HepG2 (cell line): ENCODE measurements at regions not wholly inside any gene's neighbourhood (a gene's known extent, or its start where the extent isn't known, plus 50 kb on each side); places are given as distances from the start of the nearest gene placed in this dataset.

Source experiments
- ATAC-seq: fragments of 200-7000 bp; cut with Tn5 transposase; 3 replicates; pipeline ENCODE4 v1.9.1; 2020; ENCODE audit warnings: mild to moderate bottlenecking, moderate library complexity
- BruUV-seq: library from RNA; stranded (reverse); fragments of 400-500 nt; replicated peaks from 2 replicates; lab custom pipeline; 2021; lab: Mats Ljungman, UMichigan
- CTCF ChIA-PET: fragments of 300-600 bp; formaldehyde crosslinking; extraction: SDS; loops from one replicate; lab custom pipeline; 2021; ENCODE audit warnings: low total read pairs, inconsistent platforms, low intra/inter-chr PET ratio; lab: Yijun Ruan, JAX
- POLR2A ChIA-PET: fragments of 350-600 bp; sonication (Branson Sonifier 250); formaldehyde crosslinking; loops from one replicate; lab custom pipeline; 2020; ENCODE audit warnings: antibody characterized with exemption, inconsistent platforms; lab: Yijun Ruan, JAX
- DNase-seq: peaks from one replicate; pipeline ENCODE4 v3.0.0-alpha.2; 2015; ENCODE audit warnings: low spot score
- FAIRE-seq: peaks from 3 replicates; lab custom pipeline; 2011; peaks lifted over from hg19 to GRCh38; lab: Jason Lieb, UNC
- H2AFZ ChIP-seq: one replicate; pipeline ENCODE4 v1.6.1; 2011; ENCODE audit warnings: low read length, inconsistent platforms
- H3K27ac ChIP-seq: fragments of 300-600 bp; 3 replicates; pipeline ENCODE4 v1.8.0; 2011; ENCODE audit warnings: mixed run types, mild to moderate bottlenecking, mixed read lengths, low read length, inconsistent platforms; ENCODE audit not compliant: insufficient read depth; ENCODE audit errors: extremely low read length
- H3K27me3 ChIP-seq, 2 experiments: fragments of 200-600 bp in 1 of 2; 2 replicates in 1 of 2; 3 replicates in 1 of 2; pipeline versions ENCODE4 v1.6.0 to v1.8.0; 2011; ENCODE audit warnings: low read length in 2 of 2, mild to moderate bottlenecking in 2 of 2, moderate library complexity in 2 of 2, inconsistent platforms in 1 of 2; ENCODE audit not compliant: insufficient read depth in 2 of 2, control insufficient read depth in 1 of 2
- H3K36me3 ChIP-seq, 2 experiments: fragments of 200-600 bp in 1 of 2; replicated peaks in 1 of 2; 2 replicates in 1 of 2; 3 replicates in 1 of 2; pipeline versions ENCODE4 v1.5.1 to v1.8.0; 2011; ENCODE audit warnings: low read length in 2 of 2, inconsistent platforms in 1 of 2; ENCODE audit not compliant: insufficient read depth in 2 of 2, control insufficient read depth in 1 of 2
- H3K4me1 ChIP-seq: 2 replicates; pipeline ENCODE4 v1.5.1; 2012; ENCODE audit warnings: low read length, inconsistent platforms; ENCODE audit not compliant: insufficient read depth
- H3K4me2 ChIP-seq: 2 replicates; pipeline ENCODE4 v1.6.0; 2011; ENCODE audit warnings: low read depth, low read length, inconsistent platforms
- H3K4me3 ChIP-seq, 3 experiments: fragments of 200-600 bp in 1 of 3; sonication (generic), shearing (Covaris generic) in 1 of 3; replicated peaks in 1 of 3; 2 replicates each; pipeline ENCODE4 v1.5.1; 2011 to 2016; ENCODE audit warnings: low read length in 3 of 3, inconsistent platforms in 2 of 3, low read depth in 2 of 3, mild to moderate bottlenecking in 2 of 3, control low read depth in 1 of 3, mixed read lengths in 1 of 3; ENCODE audit not compliant: insufficient read depth in 1 of 3
- H3K79me2 ChIP-seq: one replicate; pipeline ENCODE4 v1.6.1; 2011; ENCODE audit warnings: low read length, inconsistent platforms; ENCODE audit not compliant: insufficient read depth
- H3K9ac ChIP-seq: 2 replicates; pipeline ENCODE4 v1.6.0; 2011; ENCODE audit warnings: mild to moderate bottlenecking, low read depth, low read length, inconsistent platforms; ENCODE audit not compliant: insufficient read depth
- H3K9me3 ChIP-seq: 2 replicates; pipeline ENCODE4 v1.5.1; 2012; ENCODE audit warnings: mild to moderate bottlenecking, low read length
- H4K20me1 ChIP-seq: 2 replicates; pipeline ENCODE4 v1.6.0; 2011; ENCODE audit warnings: inconsistent platforms, mild to moderate bottlenecking, low read length, moderate library complexity; ENCODE audit not compliant: insufficient read depth
- CENPX ChIP-seq: sonication (generic); formaldehyde crosslinking; IDR thresholded peaks from 2 replicates; pipeline ENCODE4 v1.9.0; 2021; ENCODE audit warnings: mild to moderate bottlenecking, missing genetic modification reagents, moderate library complexity
- FIP1L1 ChIP-seq: fragments of 200-400 bp; formaldehyde crosslinking; IDR thresholded peaks from 2 replicates; pipeline ENCODE4 v1.6.1; 2018; ENCODE audit warnings: low read depth, mild to moderate bottlenecking, low read length, moderate library complexity, borderline replicate concordance; ENCODE audit not compliant: insufficient read depth
- FOXO4 ChIP-seq: sonication (generic); formaldehyde crosslinking; conservative IDR thresholded peaks from 2 replicates; pipeline ENCODE4 v1.8.1; 2023; ENCODE audit warnings: missing genetic modification reagents
- PRPF4 ChIP-seq: fragments of 200-400 bp; formaldehyde crosslinking; IDR thresholded peaks from 2 replicates; pipeline ENCODE4 v1.6.1; 2016; ENCODE audit warnings: low read length, low read depth; ENCODE audit not compliant: poor library complexity, severe bottlenecking
- SRY ChIP-seq: sonication (generic); formaldehyde crosslinking; IDR thresholded peaks from 2 replicates; pipeline ENCODE4 v1.8.0; 2022; ENCODE audit warnings: mild to moderate bottlenecking, missing genetic modification reagents
- ZBTB21 ChIP-seq: sonication (generic); formaldehyde crosslinking; IDR thresholded peaks from 2 replicates; pipeline ENCODE4 v1.4.0; 2020; ENCODE audit warnings: missing genetic modification reagents
- ZC3H4 ChIP-seq: sonication (generic); formaldehyde crosslinking; IDR thresholded peaks from 2 replicates; pipeline ENCODE4 v1.4.0; 2020; ENCODE audit warnings: missing genetic modification reagents, borderline replicate concordance
- ZFYVE20 ChIP-seq: sonication (generic); formaldehyde crosslinking; IDR thresholded peaks from 2 replicates; pipeline ENCODE4 v1.8.0; 2023; ENCODE audit warnings: low read depth, mild to moderate bottlenecking, moderate library complexity, missing genetic modification reagents, borderline replicate concordance
- ZHX2 ChIP-seq, 2 experiments: sonication (generic) in 1 of 2; formaldehyde crosslinking in 1 of 2; IDR thresholded peaks; 2 replicates each; pipeline versions ENCODE4 v1.6.1 to v1.9.0; 2014 to 2022; ENCODE audit warnings: antibody characterized with exemption in 1 of 2, borderline replicate concordance in 1 of 2, inconsistent platforms in 1 of 2, low read depth in 1 of 2, missing genetic modification reagents in 1 of 2
- ZNF34 ChIP-seq: sonication (generic); formaldehyde crosslinking; IDR thresholded peaks from 2 replicates; pipeline ENCODE4 v1.4.0; 2020; ENCODE audit warnings: mild to moderate bottlenecking, missing genetic modification reagents, borderline replicate concordance
- ZNF619 ChIP-seq: sonication (generic); formaldehyde crosslinking; IDR thresholded peaks from 2 replicates; pipeline ENCODE4 v1.4.0; 2020; ENCODE audit warnings: mild to moderate bottlenecking, missing genetic modification reagents
- ZNF670 ChIP-seq: sonication (generic); formaldehyde crosslinking; IDR thresholded peaks from 2 replicates; pipeline ENCODE4 v1.8.0; 2022; ENCODE audit warnings: mild to moderate bottlenecking, missing genetic modification reagents, borderline replicate concordance
- WGBS: methylation state at CpG from one replicate; pipeline ENCODE4 v1.1.6; 2017; ENCODE audit warnings: low lambda C conversion rate; 5-methylcytosine and 5-hydroxymethylcytosine counted together
- in situ Hi-C: cut with HindIII; loops from 2 replicates; pipeline ENCODE4 v1.10.0; 2017; ENCODE audit warnings: low pct_unique_long_range_greater_than_20kb; ENCODE audit not compliant: extremely low pct_ligation_motif_present
- intact Hi-C: fragments of 100-400 bp; cut with micrococcal nuclease; formaldehyde crosslinking; loops from one replicate; pipeline ENCODE4 v1.10.0; 2022; ENCODE audit not compliant: unreplicated experiment

- Histone ChIP-seq H3K9me3 (peaks cover 61% of the 10 kb centered on the region), H3K4me3 (no peak overlapping the region), H3K27ac (no peak overlapping the region), H3K4me2 (no peak overlapping the region), H2AFZ (no peak overlapping the region), H3K36me3 (no peaks in the 10 kb centered on the region), H3K79me2 (no peaks in the 10 kb centered on the region), H3K27me3 (no peaks in the 10 kb centered on the region), H4K20me1 (no peaks in the 10 kb centered on the region), H3K4me1 (no peaks in the 10 kb centered on the region), H3K9ac (no peak overlapping the region)
- POLR2A ChIA-PET, result no interaction called here
- WGBS, result 0% methylated on average over 1 of the region's 1 CpG
- BruUV-seq, result no TSS peak
- no peak for TF ChIP-seq FIP1L1
- no peak for TF ChIP-seq SRY (CRISPR knock-in tag)
- TF ChIP-seq PRPF4, result no peak
- TF ChIP-seq ZNF34 (CRISPR knock-in tag), result no peak
- no peak for TF ChIP-seq CENPX
- TF ChIP-seq ZBTB21 (CRISPR knock-in tag), result no peak
- TF ChIP-seq ZFYVE20 (CRISPR knock-in tag), result no peak
- intact Hi-C loops, result no loop called here
- in situ Hi-C loops, result no loop called here
- CTCF ChIA-PET, result no interaction called here
- DNase-seq (no peak), ATAC-seq (no peak), FAIRE-seq (no peak)
These were observed 1367.2 kb downstream of the EFNB2 start for GRCh38 chr13:105168295-105168694.

- Histone ChIP-seq H3K4me1 (no peaks in the 10 kb centered on the region), H3K4me3 (no peak overlapping the region), H3K27ac (no peak overlapping the region), H4K20me1 (no peaks in the 10 kb centered on the region), H3K27me3 (no peaks in the 10 kb centered on the region), H3K9me3 (peaks cover 60% of the 10 kb centered on the region), H2AFZ (no peak overlapping the region), H3K36me3 (no peaks in the 10 kb centered on the region), H3K79me2 (no peaks in the 10 kb centered on the region), H3K9ac (no peak overlapping the region), H3K4me2 (no peak overlapping the region)
- in situ Hi-C loops (no loop called here), intact Hi-C loops (no loop called here)
- no peak for ATAC-seq
- no peak for FAIRE-seq
- ChIA-PET CTCF (no interaction called here), POLR2A (no interaction called here)
- no TSS peak for BruUV-seq
- 0% methylated on average over 1 of the region's 1 CpG for WGBS
- DNase-seq, result no peak
- no peak for TF ChIP-seq ZHX2 (IDR thresholded peaks at IDR 0.05; ENCODE audit: low read depth)
- TF ChIP-seq ZHX2 (CRISPR knock-in tag; IDR thresholded peaks at IDR 0.05; ENCODE audit: borderline replicate concordance), result no peak
- TF ChIP-seq FOXO4 (CRISPR knock-in tag), result no peak
- no peak for TF ChIP-seq ZC3H4
- TF ChIP-seq ZNF670 (CRISPR knock-in tag), result no peak
- TF ChIP-seq ZNF619, result no peak
These were observed 1368.1 kb downstream of the EFNB2 start for GRCh38 chr13:105167385-105167784.
